Activated T-cell treated with anti-CD3 and anti-CD28 coated beads, Interleukin-2, amount 50 U/mL, for 48 hours (primary cell): ENCODE measurements at regions not wholly inside any gene's neighbourhood (a gene's known extent, or its start where the extent isn't known, plus 50 kb on each side); places are given as distances from the start of the nearest gene placed in this dataset.
"Not testable (repeated sequence)": the region's sequence is repeated elsewhere in the genome, so short reads cannot be mapped to it uniquely, and the experiment has no call there.

Source experiments
- DNase-seq, 2 experiments: peaks; one replicate each; pipeline ENCODE4 v3.0.0-alpha.2; 2020

DNA sequence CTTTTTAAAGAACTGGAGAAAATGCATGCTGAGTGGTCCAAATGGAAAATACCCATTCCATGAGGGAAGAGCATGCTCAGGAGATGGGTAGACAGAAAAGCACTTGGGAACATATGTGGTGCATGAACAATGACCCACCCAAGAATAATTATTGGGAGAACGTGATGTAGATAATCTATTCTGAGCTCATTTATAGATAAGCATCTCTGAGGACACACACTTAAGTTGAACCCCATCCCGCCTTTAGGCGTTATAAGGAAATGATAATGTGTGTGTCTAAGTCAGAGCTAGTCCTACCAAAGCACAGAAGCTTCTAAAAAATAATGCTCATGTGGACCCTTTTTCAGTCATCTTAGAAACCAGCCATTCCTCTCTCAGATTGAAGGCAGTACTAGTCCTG lies 189.9 kb downstream of the KTN1 start:
- no peak for DNase-seq

DNA sequence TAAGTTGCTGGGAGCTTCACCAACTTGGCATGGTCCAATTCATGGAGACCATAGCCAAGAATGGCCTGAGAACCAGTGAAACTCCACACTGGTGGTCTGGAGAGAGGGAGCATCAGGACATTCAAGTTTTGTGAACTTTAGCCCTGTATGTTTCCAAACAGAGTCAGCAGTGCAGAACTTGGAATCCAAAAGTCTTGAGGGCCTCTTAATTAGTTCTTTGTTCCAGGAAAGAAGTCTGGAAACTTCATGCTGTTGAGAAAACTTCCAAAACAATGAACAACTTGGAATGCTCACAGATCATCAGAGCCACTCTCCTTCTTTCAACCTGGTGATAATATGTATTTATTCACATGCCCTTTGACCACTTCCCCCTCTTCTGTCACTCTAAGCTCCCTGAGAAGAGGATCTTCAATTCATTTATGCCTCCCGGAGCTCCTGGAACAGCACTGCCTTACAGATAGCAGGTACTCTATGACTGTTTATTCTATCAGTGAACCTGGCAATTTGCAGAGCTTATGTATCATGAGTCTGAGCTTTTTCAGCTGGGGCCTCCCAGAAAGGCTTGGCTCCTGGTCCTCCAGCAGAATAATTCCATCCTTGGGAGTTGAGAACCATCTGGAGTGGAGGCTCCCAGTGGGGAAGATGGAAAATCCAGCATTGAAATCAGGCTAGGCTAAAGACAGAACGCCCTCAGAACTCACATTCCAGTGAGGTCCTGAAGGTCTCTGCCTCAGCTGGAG lies 191.4 kb downstream of the KTN1 start:
- DNase-seq: no peak

DNA sequence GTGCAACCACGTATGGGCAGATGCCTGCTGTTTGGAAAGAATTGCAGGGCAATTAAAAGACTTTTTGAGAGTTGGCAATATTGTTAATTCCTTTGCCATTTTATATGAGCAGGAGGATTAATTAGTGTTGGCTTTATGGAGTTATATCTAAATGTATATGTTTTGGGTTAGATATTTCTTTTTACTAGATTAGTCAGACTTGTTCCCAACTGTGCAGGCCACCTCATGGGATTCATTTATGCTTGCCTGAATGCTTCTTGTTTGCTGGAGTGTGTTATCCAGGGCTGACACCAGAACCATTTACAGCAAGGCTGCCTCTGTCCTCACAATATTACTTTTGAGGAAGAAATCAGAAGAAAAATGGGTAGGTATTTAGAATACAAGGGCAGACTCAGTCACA lies 192.5 kb downstream of the KTN1 start:
- no peak for DNase-seq

DNA sequence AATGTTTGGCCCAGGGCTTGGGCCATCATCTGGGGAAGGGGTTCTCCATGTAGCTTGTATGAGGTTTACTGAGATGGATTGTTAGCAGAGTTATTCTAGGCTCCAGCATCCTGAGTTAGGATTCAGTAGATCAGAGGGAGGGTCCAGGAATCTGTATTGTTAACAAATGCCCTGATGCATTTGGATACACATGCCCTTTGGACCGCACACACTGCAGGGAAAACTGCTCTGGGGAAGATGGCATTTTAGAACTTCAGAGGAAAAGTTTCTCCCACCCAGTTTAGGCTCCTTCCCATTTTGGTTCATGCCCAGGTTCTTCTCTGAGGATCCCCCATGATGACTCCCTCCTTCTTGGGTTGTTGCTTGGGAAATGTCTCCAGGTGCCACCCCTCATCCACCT lies 193.3 kb downstream of the KTN1 start:
- no peak for DNase-seq

DNA sequence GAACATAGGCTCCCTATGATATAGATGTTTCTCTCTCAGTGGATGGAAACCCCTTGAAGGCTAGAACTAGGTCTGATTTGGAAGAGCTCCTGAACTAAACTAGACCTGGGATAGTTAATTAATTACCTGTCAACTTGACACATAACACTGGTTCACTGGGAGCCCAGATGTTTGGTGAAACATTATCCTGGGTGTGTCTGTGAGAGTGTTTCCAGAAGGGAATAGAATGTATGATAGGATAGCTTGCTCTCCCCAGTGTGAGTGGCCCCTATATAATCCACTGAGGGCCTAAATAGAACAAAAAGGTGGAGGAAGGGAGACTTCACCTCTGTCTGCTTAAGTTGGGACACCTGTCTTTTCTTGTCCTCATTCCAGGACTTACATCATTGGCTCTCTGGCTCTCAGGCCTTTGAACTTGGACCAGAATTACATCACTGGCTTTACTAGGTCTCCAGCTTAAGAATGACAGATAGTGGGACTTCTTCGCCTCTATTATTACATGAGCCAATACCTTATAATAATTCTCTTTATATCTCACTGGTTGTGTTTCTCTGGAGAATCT lies 194.1 kb downstream of the KTN1 start:
- no peak for DNase-seq

DNA sequence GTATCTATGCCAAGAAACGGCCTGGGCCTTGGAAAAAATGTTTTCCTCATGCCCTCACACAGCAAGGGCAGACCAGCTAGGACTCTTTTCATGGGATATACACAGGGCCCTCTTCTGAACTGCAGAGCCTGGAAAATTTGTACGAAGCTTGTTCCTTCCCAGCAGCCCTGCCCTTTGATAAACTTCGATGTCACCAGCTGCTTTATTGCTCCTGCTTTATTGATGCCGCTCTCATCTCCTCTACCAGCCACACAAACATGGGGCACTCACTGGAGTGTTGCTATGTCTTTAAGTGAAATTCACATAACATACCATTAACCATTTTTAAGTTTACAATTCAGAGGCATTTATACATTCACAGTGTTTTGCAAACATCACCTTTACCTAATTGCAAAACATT lies 197.9 kb downstream of the KTN1 start:
- no peak for DNase-seq

DNA sequence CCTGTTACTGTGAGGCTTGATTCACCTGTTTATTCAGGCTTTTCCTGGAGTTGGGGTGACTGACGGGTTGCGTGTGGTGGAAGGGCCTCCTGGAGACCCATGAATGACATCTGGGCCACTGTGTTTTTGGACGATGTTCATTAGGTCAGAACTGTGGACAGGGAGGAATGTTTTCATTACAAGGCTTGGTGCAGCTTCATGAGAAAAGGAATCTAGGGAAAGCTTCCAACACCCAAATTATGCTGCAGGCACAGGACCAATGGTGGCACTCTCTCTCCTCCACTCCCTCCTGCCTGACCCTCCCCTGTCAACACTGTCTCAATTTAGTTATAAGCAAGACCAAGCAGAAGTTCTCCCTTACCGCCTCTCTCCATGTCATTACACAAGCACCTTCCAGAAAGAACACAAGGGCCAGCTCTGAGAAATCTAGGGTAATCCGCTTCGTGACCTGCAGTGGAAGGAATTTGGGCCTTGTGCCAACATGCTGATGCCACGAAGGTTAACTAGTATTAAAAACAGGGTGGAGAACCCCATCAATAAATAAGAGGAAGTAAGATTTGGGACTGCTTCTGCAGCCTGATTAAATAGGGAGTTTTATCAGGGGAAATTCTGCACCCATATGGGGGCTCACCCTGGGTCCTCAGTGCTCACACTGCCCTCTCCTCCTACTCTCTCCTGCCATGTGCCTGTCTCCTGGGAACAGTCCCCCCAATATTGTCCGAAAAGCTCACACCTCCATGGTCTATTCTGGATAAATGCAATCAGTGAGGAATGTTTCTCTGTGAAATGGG lies 200.3 kb downstream of the KTN1 start:
- no peak for DNase-seq

DNA sequence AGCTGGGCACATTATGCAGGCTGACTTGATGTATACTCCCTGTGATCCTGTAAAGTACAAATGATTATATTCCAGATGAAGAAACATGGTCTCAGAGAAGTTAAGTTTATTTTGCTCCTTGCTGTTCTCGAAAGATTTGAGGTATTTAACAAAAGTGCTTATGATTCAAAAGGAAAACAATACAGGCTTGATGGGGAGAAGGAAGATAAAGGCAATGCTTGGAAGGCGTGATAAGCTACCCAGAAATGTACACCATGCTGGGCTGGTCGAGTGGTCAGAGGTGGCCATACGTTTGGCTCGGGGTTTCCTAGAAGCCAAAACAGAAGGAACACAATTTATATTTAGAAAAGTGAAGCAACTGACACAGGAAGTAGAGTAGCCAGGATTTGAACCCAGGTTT lies 201.0 kb downstream of the KTN1 start:
- no peak for DNase-seq

DNA sequence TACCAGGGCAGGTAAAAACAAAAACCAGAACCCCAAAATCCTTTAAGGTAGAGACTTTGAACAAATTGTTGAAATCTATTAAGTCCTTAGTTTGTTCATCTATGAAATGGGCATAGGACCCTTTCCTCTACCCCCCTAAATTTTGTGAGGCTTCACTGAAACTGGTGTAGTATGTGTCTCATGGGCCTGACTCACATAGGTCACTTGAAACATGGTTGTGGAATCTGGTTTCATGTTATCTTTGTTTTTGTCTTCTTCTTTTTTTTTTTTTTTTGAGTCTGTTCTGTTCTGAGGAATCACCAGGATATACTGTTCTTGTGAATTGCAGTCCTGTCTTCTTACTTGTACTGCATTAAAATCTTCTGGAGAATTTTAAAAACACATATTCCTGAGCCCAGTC lies 202.2 kb downstream of the KTN1 start:
- no peak for DNase-seq

DNA sequence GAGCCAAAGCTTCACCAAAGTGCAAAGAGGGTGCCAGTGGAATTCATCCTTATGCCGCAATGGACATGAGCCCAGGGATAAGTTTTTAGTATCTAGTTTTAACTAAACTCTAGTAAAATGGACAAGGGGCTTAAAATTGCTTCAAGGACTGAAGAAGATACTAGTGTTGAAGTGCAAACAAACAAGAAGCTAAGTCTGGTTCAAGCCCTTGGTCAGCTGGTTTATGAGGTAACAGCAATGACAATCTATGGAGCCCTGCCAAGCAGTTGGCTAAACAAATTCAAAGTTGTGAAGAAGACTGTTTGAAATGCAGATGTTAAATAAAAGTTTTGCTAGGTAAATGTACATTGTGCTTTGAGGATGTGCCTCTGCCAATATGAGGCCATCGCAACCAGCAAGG lies 209.4 kb downstream of the KTN1 start:
- DNase-seq: no peak

DNA sequence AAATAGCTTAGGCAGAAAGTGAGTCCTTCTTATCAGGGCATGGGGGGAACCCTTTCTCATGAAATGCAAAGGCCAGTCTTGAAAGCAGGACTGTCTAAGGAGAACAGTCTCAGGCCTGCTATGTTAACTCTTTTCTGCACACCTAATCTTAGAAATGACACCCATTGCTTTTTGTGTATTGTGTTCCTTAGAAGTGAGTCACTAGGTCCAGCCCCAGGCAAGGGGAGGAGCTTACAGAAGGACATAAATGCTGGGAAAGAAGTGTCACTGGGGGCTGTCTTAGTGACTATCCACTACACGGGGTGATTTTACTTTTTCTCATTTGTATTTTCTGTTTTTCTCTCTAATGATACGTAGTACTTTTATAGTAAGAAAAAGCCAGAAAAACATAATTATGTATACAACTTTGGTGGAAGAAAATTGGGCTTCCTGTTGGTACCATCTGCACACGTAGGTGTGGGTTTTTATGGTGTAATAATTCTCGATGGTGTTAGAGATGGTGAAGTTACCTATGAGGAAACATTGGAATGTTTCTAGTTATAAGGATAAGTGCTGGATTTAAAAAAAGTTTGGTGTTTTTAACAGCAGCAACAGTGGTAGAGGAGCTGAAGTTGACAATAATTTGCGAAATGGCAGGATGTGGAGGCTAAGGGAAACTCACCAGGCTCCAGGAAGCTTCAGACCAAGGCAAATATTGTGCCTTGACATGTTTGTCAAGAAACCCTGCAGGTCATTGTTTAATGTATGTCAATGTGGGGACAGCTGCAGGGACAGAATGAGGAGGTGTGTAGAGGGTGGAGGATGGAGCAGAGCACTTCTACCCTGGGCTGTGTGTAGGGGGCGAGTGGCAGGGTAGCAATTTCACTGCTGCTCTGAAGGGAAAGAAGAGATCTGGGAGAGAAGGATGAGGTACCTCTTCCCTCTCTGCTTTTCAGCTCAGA lies 214.9 kb downstream of the KTN1 start:
- DNase-seq: no peak

DNA sequence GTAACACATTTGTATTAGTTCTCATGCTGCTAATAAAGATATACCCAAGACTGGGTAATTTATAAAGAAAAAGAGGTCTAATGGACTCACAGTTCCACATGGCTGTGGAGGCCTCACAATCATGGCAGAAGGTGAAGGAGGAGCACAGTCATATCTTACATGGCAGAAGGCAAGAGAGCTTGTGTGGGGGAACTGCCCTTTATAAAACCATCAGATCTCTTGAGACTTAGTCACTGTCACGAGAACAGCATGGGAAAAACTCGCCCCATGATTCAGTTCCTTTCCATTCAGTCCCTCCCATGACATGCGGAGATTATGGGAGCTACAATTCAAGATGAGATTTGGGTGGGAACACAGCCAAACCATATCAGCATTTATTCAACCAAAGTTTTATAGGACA lies 216.5 kb downstream of the KTN1 start:
- DNase-seq: not testable (repeated sequence)

DNA sequence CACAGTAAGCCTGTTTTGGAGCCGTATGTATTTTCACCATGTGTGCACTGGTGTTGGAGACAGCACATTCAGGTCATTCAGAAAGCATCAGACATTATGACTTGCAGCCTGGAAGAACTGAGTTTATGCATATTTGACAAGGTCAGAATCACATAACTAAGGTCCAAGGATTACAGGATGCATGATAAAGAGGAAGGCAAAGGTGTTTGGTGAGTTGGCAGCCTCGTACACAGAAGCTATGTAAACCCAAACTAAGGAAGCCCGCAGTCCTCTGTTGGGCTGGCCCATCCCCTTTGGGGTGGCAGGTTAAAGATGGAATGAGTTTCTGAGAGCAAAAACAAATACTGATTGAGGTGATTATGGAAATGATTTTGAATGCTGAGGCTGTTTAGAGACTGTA lies 218.4 kb downstream of the KTN1 start:
- DNase-seq: no peak

DNA sequence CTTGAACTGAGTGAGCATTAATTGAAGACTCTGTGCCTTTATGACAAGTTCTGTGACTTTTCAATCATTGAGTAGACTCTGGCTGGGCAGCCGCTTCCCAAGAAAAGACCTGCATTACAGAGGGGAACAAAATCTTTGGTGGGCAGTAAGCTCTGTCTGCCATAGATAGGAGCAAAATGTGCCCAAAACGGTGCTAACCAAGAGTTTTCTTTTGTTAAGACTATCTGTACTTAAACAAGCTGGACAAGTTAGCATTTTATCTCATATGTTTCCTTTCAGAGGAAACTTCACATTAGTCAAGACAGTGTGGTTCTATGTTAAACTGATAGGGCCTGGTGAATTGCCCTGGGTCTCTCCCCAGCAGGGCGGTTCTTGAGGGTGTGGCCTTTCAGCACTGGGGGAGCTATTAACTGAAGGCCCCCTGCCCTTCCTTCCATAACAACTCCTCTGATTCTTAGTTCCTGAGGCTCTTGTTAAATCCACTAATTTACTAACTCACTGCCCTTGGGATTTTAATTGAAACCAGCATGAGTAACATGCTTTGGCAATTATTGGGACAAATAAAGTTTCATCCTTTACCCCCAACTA lies 219.6 kb downstream of the KTN1 start:
- DNase-seq: no peak

DNA sequence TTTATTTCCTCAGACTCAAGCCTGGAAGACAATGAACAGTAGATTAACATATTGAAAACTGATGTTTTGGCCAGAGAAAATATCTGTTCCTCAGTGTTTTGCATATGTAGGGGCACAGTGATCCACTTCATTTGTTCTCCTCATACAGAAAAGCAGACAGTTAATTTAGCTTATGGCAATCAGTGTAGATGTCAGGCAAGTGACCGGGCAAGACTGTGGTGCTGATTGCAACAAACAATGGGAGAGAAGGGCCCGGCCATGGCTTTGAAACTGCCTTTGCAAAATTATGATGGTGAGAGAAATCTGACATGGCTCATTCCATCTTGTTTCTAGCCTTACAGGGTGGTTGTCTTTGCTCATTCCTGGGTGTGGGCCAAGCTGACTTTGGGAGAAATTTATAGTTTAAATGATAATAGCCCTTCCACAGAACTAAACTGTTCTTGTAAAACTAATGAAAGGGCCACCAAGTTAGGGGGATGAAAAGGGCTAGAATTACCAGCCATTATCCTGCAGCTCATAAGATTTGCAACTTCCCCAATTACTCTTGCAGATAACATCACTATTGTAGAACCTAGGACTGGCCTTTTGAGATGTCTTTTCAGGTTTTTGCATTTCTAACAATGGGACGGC lies 220.3 kb downstream of the KTN1 start:
- no peak for DNase-seq

DNA sequence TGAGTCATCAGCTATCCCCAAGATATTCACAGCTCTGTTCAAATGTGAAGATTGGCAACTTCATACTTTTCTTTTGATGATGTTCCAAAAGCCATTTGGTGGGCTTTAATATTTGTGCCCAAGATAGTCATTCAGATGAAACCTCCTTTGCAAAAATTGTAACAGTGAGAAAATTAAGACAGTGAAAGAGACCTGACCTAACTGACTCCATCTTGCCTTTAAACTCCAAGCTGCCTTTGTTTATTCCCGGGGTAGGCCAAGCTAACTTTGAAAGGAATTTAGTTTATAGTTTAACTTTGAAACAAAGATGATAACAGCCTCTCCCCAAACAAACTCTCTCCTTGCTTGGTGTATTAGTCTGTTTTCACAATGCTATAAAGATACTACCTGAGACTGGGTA lies 221.1 kb downstream of the KTN1 start:
- no peak for DNase-seq

DNA sequence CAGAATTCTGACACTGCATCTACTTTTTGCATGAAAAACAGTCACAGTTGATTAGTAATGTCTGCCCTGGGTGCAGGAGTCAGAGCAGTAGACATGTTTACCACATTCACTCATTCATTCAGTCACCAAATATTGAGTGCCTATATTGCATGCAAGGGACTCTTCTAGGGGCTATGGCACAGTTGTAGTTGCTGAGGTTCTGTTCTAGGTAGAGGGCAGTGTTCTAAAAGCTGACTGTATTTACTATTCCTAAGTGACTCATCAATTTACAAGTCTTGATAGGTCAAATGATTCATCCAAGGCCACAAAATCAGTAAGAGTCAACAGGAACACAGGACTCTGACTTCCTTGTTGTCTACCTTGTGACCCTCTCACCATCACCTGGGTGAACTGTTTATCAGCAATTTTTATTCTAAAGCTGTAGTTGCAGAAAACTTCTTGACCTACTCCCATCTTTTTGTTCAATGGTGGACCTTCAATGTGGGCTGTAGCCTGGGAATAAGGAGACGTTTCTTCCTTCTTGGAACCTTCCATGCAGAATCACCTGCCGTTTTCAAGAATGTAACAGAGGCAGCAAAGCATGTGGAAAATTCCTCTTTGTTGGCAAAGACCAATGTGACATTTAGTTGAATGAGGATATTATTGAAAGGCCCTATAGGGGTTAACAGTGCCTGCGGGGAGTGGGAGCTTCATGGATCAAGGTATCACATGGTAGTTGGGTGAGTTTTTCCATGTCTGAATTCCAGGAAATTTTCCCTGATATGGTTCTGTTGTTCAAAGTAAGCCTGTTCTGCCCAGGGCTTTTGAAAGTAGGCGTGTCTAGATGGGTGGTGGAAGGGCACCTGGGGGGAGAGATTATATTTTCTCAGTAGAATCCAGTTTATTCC lies 223.2 kb downstream of the KTN1 start:
- DNase-seq: no peak

DNA sequence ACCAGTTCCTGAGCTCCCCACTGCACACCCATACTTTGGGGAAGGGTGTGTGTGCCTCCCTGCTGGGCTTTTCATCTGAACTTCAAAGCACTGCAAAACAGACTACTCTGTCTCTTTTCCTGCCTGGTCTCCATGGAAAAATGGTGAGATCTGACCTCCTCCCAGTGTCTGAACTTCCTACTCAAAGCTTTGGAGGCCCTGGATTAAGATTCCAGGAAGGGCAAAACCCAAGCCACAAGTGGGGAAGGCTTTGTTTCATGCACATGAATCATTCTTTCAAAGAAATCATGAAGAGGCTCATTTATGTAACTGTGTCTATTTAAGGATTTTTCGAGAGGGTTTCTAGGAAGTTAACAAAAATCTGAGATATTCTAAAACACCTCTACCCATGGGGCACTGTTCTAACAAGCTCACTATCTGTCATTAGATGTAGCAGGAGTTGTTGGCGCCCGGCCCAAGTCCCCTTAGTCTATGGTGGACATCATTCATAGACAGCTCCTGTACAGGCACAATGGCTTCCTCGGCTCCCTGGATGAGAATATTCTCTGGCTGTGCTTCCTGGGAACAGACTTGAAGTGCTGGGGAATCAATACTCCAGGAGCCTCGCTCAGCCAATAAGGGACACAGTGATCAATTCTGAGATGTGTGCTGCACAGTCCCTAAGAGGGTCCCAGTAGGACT lies 224.0 kb downstream of the KTN1 start:
- DNase-seq: no peak

DNA sequence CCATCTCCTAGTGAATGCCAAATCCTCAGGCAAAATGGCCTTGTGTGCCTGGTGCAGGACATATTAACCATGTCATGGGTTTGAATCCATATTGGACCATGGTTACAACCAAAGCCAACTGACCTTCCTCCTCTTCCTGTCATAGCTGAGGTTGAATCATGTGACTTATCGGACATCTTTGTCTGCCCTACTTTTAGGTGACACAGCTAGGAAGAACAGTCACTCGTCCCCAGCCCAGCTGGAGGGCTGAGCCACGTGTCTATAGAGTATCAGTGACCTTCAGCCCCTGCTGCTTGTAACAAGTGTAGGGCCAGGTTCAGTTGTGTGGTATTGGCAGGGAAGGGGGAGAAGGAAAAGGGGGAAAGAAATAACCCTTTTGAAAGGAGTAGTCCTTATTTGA lies 225.2 kb downstream of the KTN1 start:
- no peak for DNase-seq

DNA sequence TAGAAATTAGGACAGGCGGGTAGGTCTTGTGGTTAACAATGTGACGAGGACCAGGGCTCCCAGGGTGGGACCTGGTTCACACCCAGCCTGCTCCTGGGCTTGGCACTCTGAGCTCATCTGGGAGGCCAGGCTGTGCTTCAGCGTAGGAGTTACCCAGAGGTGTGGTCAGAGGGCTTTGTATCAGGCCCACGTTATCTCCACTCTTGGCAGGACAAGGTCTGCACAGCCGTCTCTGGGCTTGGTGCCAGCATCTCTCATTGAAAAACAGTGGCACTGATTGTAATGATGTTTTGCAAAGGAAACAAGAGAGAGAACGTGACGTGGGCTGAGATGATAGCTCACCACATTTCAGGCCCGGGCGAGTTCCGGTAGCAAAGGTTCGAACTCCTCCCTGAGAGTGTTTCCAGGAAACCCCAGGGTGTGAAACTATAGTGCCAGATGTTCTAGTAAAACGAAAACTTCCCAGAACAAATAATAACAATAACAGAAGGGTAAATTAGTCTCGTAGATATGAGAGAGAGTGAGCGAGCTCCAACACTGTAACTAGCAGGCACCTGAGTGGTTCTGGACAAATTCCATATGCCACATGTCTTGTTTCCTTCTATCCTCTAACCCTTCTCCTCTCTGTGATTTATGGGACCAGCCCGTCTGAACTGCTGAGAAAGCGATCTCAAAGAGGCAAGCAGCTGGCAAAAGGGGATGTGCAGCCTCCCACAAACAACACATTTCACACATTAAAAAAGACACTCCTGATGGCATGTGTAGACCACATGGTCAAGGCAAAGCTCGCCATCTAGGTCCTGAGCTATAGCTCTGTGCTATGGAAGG lies 227.3 kb downstream of the KTN1 start:
- DNase-seq: peak; percentile 67 to 70
